Caco-2 (cell line): ENCODE measurements at regions not wholly inside any gene's neighbourhood (a gene's known extent, or its start where the extent isn't known, plus 50 kb on each side); places are given as distances from the start of the nearest gene placed in this dataset.

ENCODE experiments used
- BruUV-seq: library from RNA; stranded (reverse); fragments of 400-500 nt; replicated peaks from 2 replicates; lab custom pipeline; 2021; lab: Mats Ljungman, UMichigan
- CTCF ChIA-PET: fragments of 300-600 bp; sonication (Branson Sonifier 250); formaldehyde crosslinking; loops from one replicate; lab custom pipeline; 2022; ENCODE audit warnings: antibody characterized with exemption; lab: Charles Lee
- POLR2A ChIA-PET: fragments of 300-600 bp; sonication (Branson Sonifier 250); formaldehyde crosslinking; loops from one replicate; lab custom pipeline; 2022; ENCODE audit warnings: antibody characterized with exemption; lab: Charles Lee
- DNase-seq, 2 experiments: peaks; one replicate each; pipeline versions ENCODE4 v3.0.0 to v3.0.0-alpha.2; 2020 to 2022
- H3K27me3 ChIP-seq: replicated peaks from 2 replicates; pipeline ENCODE4 v1.6.0; 2011; ENCODE audit warnings: low read length; ENCODE audit not compliant: control insufficient read depth, insufficient read depth
- H3K36me3 ChIP-seq: 2 replicates; pipeline ENCODE4 v1.5.1; 2011; ENCODE audit warnings: low read length; ENCODE audit not compliant: control insufficient read depth, insufficient read depth
- H3K4me1 ChIP-seq: fragments of 250-450 bp; sonication (Bioruptor Pico); 2 replicates; pipeline ENCODE4 v1.5.1; 2020; ENCODE audit warnings: mild to moderate bottlenecking
- H3K4me3 ChIP-seq: 2 replicates; pipeline ENCODE4 v1.5.1; 2011; ENCODE audit warnings: low read depth, mild to moderate bottlenecking, control low read depth, low read length
- H3K9me3 ChIP-seq: fragments of 250-450 bp; sonication (Bioruptor Pico); 2 replicates; pipeline ENCODE4 v1.5.1; 2020; ENCODE audit warnings: mild to moderate bottlenecking, moderate library complexity
- H3K27ac Mint-ChIP-seq: one replicate; pipeline ENCODE4 v1.8.0; 2022; ENCODE audit warnings: mixed read lengths; ENCODE audit not compliant: unreplicated experiment
- H3K27me3 Mint-ChIP-seq: one replicate; pipeline ENCODE4 v1.8.0; 2022; ENCODE audit warnings: mixed read lengths; ENCODE audit not compliant: insufficient read depth, unreplicated experiment
- H3K36me3 Mint-ChIP-seq: one replicate; pipeline ENCODE4 v1.8.0; 2022; ENCODE audit warnings: mild to moderate bottlenecking, mixed read lengths; ENCODE audit not compliant: insufficient read depth, unreplicated experiment
- H3K4me1 Mint-ChIP-seq: one replicate; pipeline ENCODE4 v1.8.0; 2022; ENCODE audit warnings: low read depth, mixed read lengths; ENCODE audit not compliant: unreplicated experiment
- H3K4me3 Mint-ChIP-seq: one replicate; pipeline ENCODE4 v1.8.0; 2022; ENCODE audit warnings: mild to moderate bottlenecking, moderate library complexity, mixed read lengths; ENCODE audit not compliant: unreplicated experiment
- H3K9me3 Mint-ChIP-seq: one replicate; pipeline ENCODE4 v1.8.0; 2022; ENCODE audit warnings: mixed read lengths; ENCODE audit not compliant: unreplicated experiment
- CTCF ChIP-seq, 2 experiments: fragments of 200-600 bp in 1 of 2; IDR thresholded peaks; 1 replicate in 1 of 2; 2 replicates in 1 of 2; pipeline versions ENCODE4 v1.5.1 to v1.8.0; 2011 to 2022; ENCODE audit warnings: antibody characterized with exemption in 1 of 2, control low read depth in 1 of 2, inconsistent platforms in 1 of 2, low read depth in 1 of 2, low read length in 1 of 2, mild to moderate bottlenecking in 1 of 2, moderate library complexity in 1 of 2; ENCODE audit not compliant: insufficient read depth in 1 of 2, severe bottlenecking in 1 of 2, unreplicated experiment in 1 of 2
- intact Hi-C: fragments of 100-400 bp; cut with micrococcal nuclease; formaldehyde crosslinking; loops from one replicate; pipeline ENCODE4 v1.10.0; 2022; ENCODE audit not compliant: unreplicated experiment

- H3K27ac Mint-ChIP-seq = peak overlapping the region; percentile 90
- H3K27me3 ChIP-seq = no peaks in the 10 kb centered on the region
- TF ChIP-seq CTCF (IDR thresholded peaks at IDR 0.05; ENCODE audit: insufficient read depth in 1 of 2, low read depth in 1 of 2, low read length in 1 of 2, severe bottlenecking in 1 of 2, unreplicated experiment in 1 of 2) = no peak
- H3K9me3 ChIP-seq = no peaks in the 10 kb centered on the region
- H3K36me3 ChIP-seq = no peaks in the 10 kb centered on the region
- no peaks in the 10 kb centered on the region for H3K27me3 Mint-ChIP-seq
- peaks cover 63% of the 10 kb centered on the region for H3K4me1 ChIP-seq
- H3K4me3 ChIP-seq = no peak overlapping the region
- peaks cover 13% of the 10 kb centered on the region for H3K9me3 Mint-ChIP-seq
- CTCF ChIA-PET = no interaction called here
- POLR2A ChIA-PET = interaction anchor here (0.7 kb wide), 1 partner anchor 614 kb away, joined by 3 read pairs; no protein-coding TSS in a partner anchor
- peaks cover 49% of the 10 kb centered on the region for H3K4me1 Mint-ChIP-seq
- intact Hi-C loops = no loop called here
- H3K36me3 Mint-ChIP-seq = peaks cover 10% of the 10 kb centered on the region
- DNase-seq = no peak
- no TSS peak for BruUV-seq
- peak overlapping the region; percentile 62 for H3K4me3 Mint-ChIP-seq
These were observed 500.1 kb upstream of the MARCKS start for GRCh38 chr6:113357041-113357440.

GRCh38 chr6:113358063-113358583 lies 499.0 kb upstream of the MARCKS start:
- Histone ChIP-seq H3K27me3 (no peaks in the 10 kb centered on the region), H3K9me3 (no peaks in the 10 kb centered on the region), H3K4me3 (no peak overlapping the region), H3K4me1 (peaks cover 56% of the 10 kb centered on the region), H3K36me3 (no peaks in the 10 kb centered on the region)
- Mint-ChIP-seq H3K27me3 (no peaks in the 10 kb centered on the region), H3K4me1 (peaks cover 47% of the 10 kb centered on the region), H3K9me3 (peaks cover 13% of the 10 kb centered on the region), H3K36me3 (no peaks in the 10 kb centered on the region), H3K4me3 (no peak overlapping the region), H3K27ac (peak overlapping the region; percentile 90)
- BruUV-seq = no TSS peak
- intact Hi-C loops = no loop called here
- ChIA-PET POLR2A (no interaction called here), CTCF (no interaction called here)
- no peak for DNase-seq
- no peak for TF ChIP-seq CTCF (IDR thresholded peaks at IDR 0.05; ENCODE audit: insufficient read depth in 1 of 2, low read depth in 1 of 2, low read length in 1 of 2, severe bottlenecking in 1 of 2, unreplicated experiment in 1 of 2)

GRCh38 chr6:113359155-113360140 lies 497.7 kb upstream of the MARCKS start:
- intact Hi-C loops = no loop called here
- peaks cover 43% of the 10 kb centered on the region for H3K4me1 ChIP-seq
- no peak overlapping the region for H3K4me3 ChIP-seq
- H3K36me3 ChIP-seq = no peaks in the 10 kb centered on the region
- no peaks in the 10 kb centered on the region for H3K27me3 ChIP-seq
- Mint-ChIP-seq H3K27ac (no peak overlapping the region), H3K9me3 (peaks cover 13% of the 10 kb centered on the region), H3K4me3 (no peak overlapping the region), H3K4me1 (peaks cover 41% of the 10 kb centered on the region), H3K27me3 (no peaks in the 10 kb centered on the region), H3K36me3 (no peaks in the 10 kb centered on the region)
- ChIA-PET POLR2A (no interaction called here), CTCF (no interaction called here)
- no peak for TF ChIP-seq CTCF (IDR thresholded peaks at IDR 0.05; ENCODE audit: insufficient read depth in 1 of 2, low read depth in 1 of 2, low read length in 1 of 2, severe bottlenecking in 1 of 2, unreplicated experiment in 1 of 2)
- no peaks in the 10 kb centered on the region for H3K9me3 ChIP-seq
- BruUV-seq = no TSS peak
- no peak for DNase-seq
